HG03460 (cell line): ENCODE measurements at regions not wholly inside any gene's neighbourhood (a gene's known extent, or its start where the extent isn't known, plus 50 kb on each side); places are given as distances from the start of the nearest gene placed in this dataset.
"Not testable (repeated sequence)": the region's sequence is repeated elsewhere in the genome, so short reads cannot be mapped to it uniquely, and the experiment has no call there.

Experiments
- ATAC-seq: cut with Tn5 transposase; IDR thresholded peaks from one replicate; pipeline ENCODE4 v1.9.1; 2021; ENCODE audit not compliant: unreplicated experiment

GRCh38 chr14:49033131-49033530 is 553.0 kb downstream of the RPS29 start:
- ATAC-seq, result no peak

GRCh38 chr14:49031710-49032109 is 554.5 kb downstream of the RPS29 start:
- ATAC-seq, result not testable (repeated sequence)

GRCh38 chr14:49019467-49020115 is 566.6 kb downstream of the RPS29 start:
- peak; percentile 95 for ATAC-seq

- no peak for ATAC-seq
These were observed 568.7 kb downstream of the RPS29 start for GRCh38 chr14:49017447-49017846.

- ATAC-seq, result no peak
These were observed 569.8 kb downstream of the RPS29 start for GRCh38 chr14:49016381-49016780.

GRCh38 chr14:49014476-49014875 is 571.7 kb downstream of the RPS29 start:
- ATAC-seq, result no peak

- no peak for ATAC-seq
These were observed 577.8 kb downstream of the RPS29 start for GRCh38 chr14:49008363-49008762.

GRCh38 chr14:48991141-48991540 is 595.0 kb downstream of the RPS29 start:
- no peak for ATAC-seq

GRCh38 chr14:48983351-48983888 is 602.8 kb downstream of the RPS29 start:
- no peak for ATAC-seq

GRCh38 chr14:48974994-48975393 is 611.2 kb downstream of the RPS29 start:
- no peak for ATAC-seq

GRCh38 chr14:48973151-48973550 is 613.0 kb downstream of the RPS29 start:
- no peak for ATAC-seq

- ATAC-seq, result no peak
These were observed 615.2 kb downstream of the RPS29 start for GRCh38 chr14:48970943-48971342.

- no peak for ATAC-seq
These were observed 618.8 kb downstream of the RPS29 start for GRCh38 chr14:48967419-48967818.

- ATAC-seq, result no peak
These were observed 622.9 kb downstream of the RPS29 start for GRCh38 chr14:48963231-48963790.

GRCh38 chr14:48957486-48957885 is 628.7 kb downstream of the RPS29 start:
- ATAC-seq, result no peak

GRCh38 chr14:48955857-48956256 is 630.3 kb downstream of the RPS29 start:
- ATAC-seq, result no peak

GRCh38 chr14:48954446-48954845 is 631.7 kb downstream of the RPS29 start:
- ATAC-seq, result no peak

GRCh38 chr14:48944809-48945208 is 641.4 kb downstream of the RPS29 start:
- no peak for ATAC-seq

- ATAC-seq, result no peak
These were observed 642.3 kb downstream of the RPS29 start for GRCh38 chr14:48943913-48944312.

- no peak for ATAC-seq
These were observed 648.5 kb downstream of the RPS29 start for GRCh38 chr14:48937541-48938195.

GRCh38 chr14:48936849-48937248 is 649.3 kb downstream of the RPS29 start:
- no peak for ATAC-seq

- no peak for ATAC-seq
These were observed 649.8 kb downstream of the RPS29 start for GRCh38 chr14:48936362-48936761.
